Keratinocyte (primary cell): ENCODE measurements at regions not wholly inside any gene's neighbourhood (a gene's known extent, or its start where the extent isn't known, plus 50 kb on each side); places are given as distances from the start of the nearest gene placed in this dataset.

Experiments
- DNase-seq: peaks from one replicate; pipeline ENCODE4 v3.0.0-alpha.2; 2011; ENCODE audit warnings: low read depth, missing footprints, low spot score
- FAIRE-seq: peaks from 2 replicates; lab custom pipeline; 2011; peaks lifted over from hg19 to GRCh38; lab: Jason Lieb, UNC
- H2AFZ ChIP-seq: 2 replicates; pipeline ENCODE4 v1.6.0; 2012; ENCODE audit warnings: low read length, control low read depth, inconsistent platforms; ENCODE audit not compliant: control insufficient read depth
- H3K27ac ChIP-seq: 2 replicates; pipeline ENCODE4 v1.5.1; 2011; ENCODE audit warnings: low read length; ENCODE audit not compliant: control insufficient read depth, insufficient read depth
- H3K27me3 ChIP-seq: 3 replicates; pipeline ENCODE4 v1.6.0; 2011; ENCODE audit warnings: low read length; ENCODE audit not compliant: control insufficient read depth, insufficient read depth; ENCODE audit errors: extremely low read depth
- H3K36me3 ChIP-seq, 2 experiments: 2 replicates in 1 of 2; 3 replicates in 1 of 2; pipeline ENCODE4 v1.5.1; 2011; ENCODE audit warnings: low read length in 2 of 2, mild to moderate bottlenecking in 1 of 2; ENCODE audit not compliant: control insufficient read depth in 2 of 2, insufficient read depth in 2 of 2; ENCODE audit errors: extremely low read depth in 1 of 2
- H3K4me1 ChIP-seq: 3 replicates; pipeline ENCODE4 v1.5.1; 2011; ENCODE audit warnings: low read length; ENCODE audit not compliant: control insufficient read depth, insufficient read depth; ENCODE audit errors: extremely low read depth
- H3K4me2 ChIP-seq: 3 replicates; pipeline ENCODE4 v1.6.0; 2011; ENCODE audit warnings: low read depth, low read length; ENCODE audit not compliant: control insufficient read depth, insufficient read depth; ENCODE audit errors: extremely low read depth
- H3K4me3 ChIP-seq, 3 experiments: fragments of 200-600 bp in 1 of 3; sonication (generic) in 1 of 3; 2 replicates in 2 of 3; 3 replicates in 1 of 3; pipeline ENCODE4 v1.5.1; 2011 to 2016; ENCODE audit warnings: low read length in 3 of 3, mild to moderate bottlenecking in 3 of 3, control low read depth in 2 of 3, inconsistent platforms in 1 of 3, low read depth in 1 of 3, mixed read lengths in 1 of 3, mixed run types in 1 of 3, moderate library complexity in 1 of 3; ENCODE audit not compliant: control insufficient read depth in 2 of 3, insufficient read depth in 2 of 3; ENCODE audit errors: extremely low read depth in 1 of 3
- H3K79me2 ChIP-seq: 2 replicates; pipeline ENCODE4 v1.6.0; 2012; ENCODE audit warnings: low read length; ENCODE audit not compliant: control insufficient read depth, insufficient read depth
- H3K9ac ChIP-seq: 3 replicates; pipeline ENCODE4 v1.6.0; 2011; ENCODE audit warnings: low read length; ENCODE audit not compliant: control insufficient read depth, insufficient read depth; ENCODE audit errors: extremely low read depth
- H3K9me1 ChIP-seq: 3 replicates; pipeline ENCODE4 v1.6.0; 2011; ENCODE audit warnings: low read length; ENCODE audit not compliant: control insufficient read depth, insufficient read depth; ENCODE audit errors: extremely low read depth
- H3K9me3 ChIP-seq: 2 replicates; pipeline ENCODE4 v1.5.1; 2012; ENCODE audit warnings: low read depth, low read length; ENCODE audit not compliant: control insufficient read depth
- H4K20me1 ChIP-seq: 3 replicates; pipeline ENCODE4 v1.6.0; 2011; ENCODE audit warnings: low read length; ENCODE audit not compliant: control insufficient read depth, insufficient read depth; ENCODE audit errors: extremely low read depth
- CTCF ChIP-seq, 3 experiments: IDR thresholded peaks in 1 of 3; conservative IDR thresholded peaks in 1 of 3; optimal IDR thresholded peaks in 1 of 3; 2 replicates in 2 of 3; 3 replicates in 1 of 3; pipeline versions ENCODE3 to v1.5.1; 2011; ENCODE audit warnings: low read length in 3 of 3, mild to moderate bottlenecking in 3 of 3, moderate library complexity in 2 of 3, control low read depth in 1 of 3, inconsistent platforms in 1 of 3; ENCODE audit not compliant: insufficient read depth in 2 of 3; ENCODE audit errors: extremely low read depth in 1 of 3
- EZH2 ChIP-seq: IDR thresholded peaks from one replicate; pipeline ENCODE4 v1.6.1; 2012; ENCODE audit warnings: inconsistent platforms, mild to moderate bottlenecking, low read length, moderate library complexity
- dilution Hi-C: fragments of 300-500 bp; cut with MboI; formaldehyde crosslinking; loops from one replicate; pipeline ENCODE4 v1.7.0; 2020; ENCODE audit warnings: low sequenced_read_pairs; ENCODE audit not compliant: extremely low pct_ligation_motif_present

GRCh38 chr11:87879118-87879517, 296.1 kb downstream of the RAB38 start:
- H3K4me3 ChIP-seq = no peak overlapping the region
- FAIRE-seq (no peak), DNase-seq (no peak)
- H3K4me1 ChIP-seq = no peaks in the 10 kb centered on the region
- H3K9ac ChIP-seq = no peak overlapping the region
- H3K9me3 ChIP-seq = no peaks in the 10 kb centered on the region
- dilution Hi-C loops = no loop called here
- no peak overlapping the region for H3K4me2 ChIP-seq
- no peaks in the 10 kb centered on the region for H3K9me1 ChIP-seq
- no peaks in the 10 kb centered on the region for H4K20me1 ChIP-seq
- no peak for TF ChIP-seq EZH2
- TF ChIP-seq CTCF (optimal IDR thresholded peaks at IDR 0.05 in 1 of 3, IDR thresholded peaks at IDR 0.05 in 1 of 3, conservative IDR thresholded peaks at IDR 0.05 in 1 of 3; ENCODE audit: extremely low read depth in 1 of 3, insufficient read depth in 2 of 3, low read length in 3 of 3) = no peak
- H3K79me2 ChIP-seq = no peaks in the 10 kb centered on the region
- H3K36me3 ChIP-seq = no peaks in the 10 kb centered on the region
- H2AFZ ChIP-seq = no peak overlapping the region
- H3K27me3 ChIP-seq = no peaks in the 10 kb centered on the region
- no peak overlapping the region for H3K27ac ChIP-seq

- Histone ChIP-seq H2AFZ (no peak overlapping the region), H4K20me1 (no peaks in the 10 kb centered on the region), H3K79me2 (no peaks in the 10 kb centered on the region), H3K27ac (no peak overlapping the region), H3K27me3 (no peaks in the 10 kb centered on the region), H3K4me3 (no peak overlapping the region), H3K9me1 (no peaks in the 10 kb centered on the region), H3K9me3 (no peaks in the 10 kb centered on the region), H3K9ac (no peak overlapping the region), H3K36me3 (no peaks in the 10 kb centered on the region), H3K4me1 (no peaks in the 10 kb centered on the region), H3K4me2 (no peak overlapping the region)
- DNase-seq (no peak), FAIRE-seq (no peak)
- dilution Hi-C loops = no loop called here
- TF ChIP-seq EZH2 = no peak
- peak in 2 of 3 experiments; percentile 37 to 46 for TF ChIP-seq CTCF (optimal IDR thresholded peaks at IDR 0.05 in 1 of 3, IDR thresholded peaks at IDR 0.05 in 1 of 3, conservative IDR thresholded peaks at IDR 0.05 in 1 of 3; ENCODE audit: extremely low read depth in 1 of 3, insufficient read depth in 2 of 3, low read length in 3 of 3)
Observed at GRCh38 chr11:87878373-87878825, 296.8 kb downstream of the RAB38 start.
